Endothelial cell (in vitro differentiated cells): ENCODE measurements at regions not wholly inside any gene's neighbourhood (a gene's known extent, or its start where the extent isn't known, plus 50 kb on each side); places are given as distances from the start of the nearest gene placed in this dataset.

ENCODE experiments used
- DNase-seq: peaks from one replicate; pipeline ENCODE4 v3.0.0; 2021; ENCODE audit warnings: low spot score
- H3K27ac Mint-ChIP-seq: one replicate; pipeline ENCODE4 v1.8.0; 2021; ENCODE audit warnings: mixed read lengths, inconsistent platforms; ENCODE audit not compliant: unreplicated experiment
- H3K27me3 Mint-ChIP-seq: one replicate; pipeline ENCODE4 v1.8.0; 2021; ENCODE audit warnings: mild to moderate bottlenecking, moderate library complexity, mixed read lengths, inconsistent platforms; ENCODE audit not compliant: unreplicated experiment
- H3K36me3 Mint-ChIP-seq: one replicate; pipeline ENCODE4 v1.8.0; 2021; ENCODE audit warnings: mild to moderate bottlenecking, low read depth, mixed read lengths, inconsistent platforms; ENCODE audit not compliant: unreplicated experiment
- H3K4me1 Mint-ChIP-seq: one replicate; pipeline ENCODE4 v1.8.0; 2021; ENCODE audit warnings: mild to moderate bottlenecking, mixed read lengths, inconsistent platforms; ENCODE audit not compliant: unreplicated experiment
- H3K4me3 Mint-ChIP-seq: one replicate; pipeline ENCODE4 v1.8.0; 2021; ENCODE audit warnings: mild to moderate bottlenecking, mixed read lengths, inconsistent platforms; ENCODE audit not compliant: unreplicated experiment
- H3K9me3 Mint-ChIP-seq: one replicate; pipeline ENCODE4 v1.8.0; 2021; ENCODE audit warnings: mixed read lengths, inconsistent platforms; ENCODE audit not compliant: unreplicated experiment
- TF ChIP-seq, protein P1 (sequence below): fragments of 200-600 bp; sonication (generic); IDR thresholded peaks from one replicate; pipeline ENCODE4 v1.5.0; 2021; ENCODE audit warnings: antibody characterized with exemption; ENCODE audit not compliant: unreplicated experiment

DNA sequence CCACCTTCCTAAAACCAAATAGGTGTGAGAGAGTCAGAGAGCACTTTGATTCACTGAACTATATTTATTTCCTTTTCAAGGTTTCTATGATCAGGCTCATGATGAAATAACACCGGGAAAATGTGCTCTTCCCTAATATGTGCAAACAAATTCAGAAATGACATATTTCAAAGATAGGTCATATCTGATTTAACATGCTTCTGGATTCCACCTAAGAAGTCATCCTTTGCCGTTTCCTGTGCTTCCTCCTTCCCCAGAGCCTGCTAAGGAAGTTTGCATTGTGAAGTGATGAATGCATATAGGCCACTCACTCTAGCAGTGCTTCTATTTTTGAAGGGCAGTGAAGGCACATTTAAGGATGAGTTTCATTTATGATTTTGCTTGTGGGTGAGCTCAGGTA, 327.6 kb downstream of the TDRD15 start:
- DNase-seq, result no peak
- TF ChIP-seq, protein P1, sequence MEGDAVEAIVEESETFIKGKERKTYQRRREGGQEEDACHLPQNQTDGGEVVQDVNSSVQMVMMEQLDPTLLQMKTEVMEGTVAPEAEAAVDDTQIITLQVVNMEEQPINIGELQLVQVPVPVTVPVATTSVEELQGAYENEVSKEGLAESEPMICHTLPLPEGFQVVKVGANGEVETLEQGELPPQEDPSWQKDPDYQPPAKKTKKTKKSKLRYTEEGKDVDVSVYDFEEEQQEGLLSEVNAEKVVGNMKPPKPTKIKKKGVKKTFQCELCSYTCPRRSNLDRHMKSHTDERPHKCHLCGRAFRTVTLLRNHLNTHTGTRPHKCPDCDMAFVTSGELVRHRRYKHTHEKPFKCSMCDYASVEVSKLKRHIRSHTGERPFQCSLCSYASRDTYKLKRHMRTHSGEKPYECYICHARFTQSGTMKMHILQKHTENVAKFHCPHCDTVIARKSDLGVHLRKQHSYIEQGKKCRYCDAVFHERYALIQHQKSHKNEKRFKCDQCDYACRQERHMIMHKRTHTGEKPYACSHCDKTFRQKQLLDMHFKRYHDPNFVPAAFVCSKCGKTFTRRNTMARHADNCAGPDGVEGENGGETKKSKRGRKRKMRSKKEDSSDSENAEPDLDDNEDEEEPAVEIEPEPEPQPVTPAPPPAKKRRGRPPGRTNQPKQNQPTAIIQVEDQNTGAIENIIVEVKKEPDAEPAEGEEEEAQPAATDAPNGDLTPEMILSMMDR, result no peak
- H3K9me3 Mint-ChIP-seq, result no peaks in the 10 kb centered on the region
- H3K4me3 Mint-ChIP-seq, result no peak overlapping the region
- no peaks in the 10 kb centered on the region for H3K27me3 Mint-ChIP-seq
- no peaks in the 10 kb centered on the region for H3K36me3 Mint-ChIP-seq
- no peak overlapping the region for H3K27ac Mint-ChIP-seq
- H3K4me1 Mint-ChIP-seq, result peaks cover 22% of the 10 kb centered on the region

DNA sequence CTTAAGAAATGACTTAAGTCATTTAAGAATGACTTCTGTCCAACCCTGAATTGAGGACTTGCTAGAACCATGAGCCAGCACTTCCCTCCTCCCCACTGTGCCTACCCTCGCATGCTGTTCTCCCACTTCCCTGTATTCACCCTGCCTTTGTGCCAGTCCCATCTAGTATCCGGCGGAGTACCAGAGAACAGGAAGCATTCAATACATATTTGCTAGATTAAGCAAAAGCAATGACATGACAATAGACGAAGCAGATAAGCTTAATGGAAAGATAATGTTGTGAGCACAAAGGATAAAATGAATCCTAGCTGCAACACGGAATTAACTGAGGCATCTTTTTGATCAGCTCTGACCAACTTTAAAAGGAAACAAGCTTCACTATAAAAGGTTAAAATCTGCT, 328.5 kb downstream of the TDRD15 start:
- Mint-ChIP-seq H3K9me3 (no peaks in the 10 kb centered on the region), H3K4me3 (no peak overlapping the region), H3K4me1 (peaks cover 22% of the 10 kb centered on the region), H3K27ac (no peak overlapping the region), H3K36me3 (no peaks in the 10 kb centered on the region), H3K27me3 (no peaks in the 10 kb centered on the region)
- TF ChIP-seq, protein P1, result no peak
- DNase-seq, result no peak

DNA sequence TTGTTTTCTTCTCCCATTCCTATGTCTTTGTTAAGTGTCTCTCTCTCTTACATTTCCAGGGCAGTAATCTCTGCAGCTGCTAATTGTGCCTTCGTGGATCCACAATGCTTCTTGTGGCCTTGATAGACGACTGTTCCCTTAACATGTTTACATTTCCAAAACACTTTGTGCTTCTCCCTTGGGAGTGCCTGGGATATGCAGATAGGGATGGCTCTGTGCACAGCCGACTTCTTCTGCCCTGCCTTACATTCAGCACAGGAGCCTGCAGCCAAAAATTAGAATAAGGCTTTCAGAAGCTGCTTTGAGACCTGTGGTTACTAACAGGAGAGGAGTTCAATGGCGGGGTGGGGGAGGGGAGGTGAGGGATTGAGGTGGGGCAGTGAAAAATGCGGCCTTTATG, 328.9 kb downstream of the TDRD15 start:
- no peaks in the 10 kb centered on the region for H3K27me3 Mint-ChIP-seq
- no peak for DNase-seq
- TF ChIP-seq, protein P1, result no peak
- no peak overlapping the region for H3K27ac Mint-ChIP-seq
- H3K9me3 Mint-ChIP-seq, result no peaks in the 10 kb centered on the region
- H3K36me3 Mint-ChIP-seq, result no peaks in the 10 kb centered on the region
- H3K4me3 Mint-ChIP-seq, result no peak overlapping the region
- peaks cover 22% of the 10 kb centered on the region for H3K4me1 Mint-ChIP-seq

DNA sequence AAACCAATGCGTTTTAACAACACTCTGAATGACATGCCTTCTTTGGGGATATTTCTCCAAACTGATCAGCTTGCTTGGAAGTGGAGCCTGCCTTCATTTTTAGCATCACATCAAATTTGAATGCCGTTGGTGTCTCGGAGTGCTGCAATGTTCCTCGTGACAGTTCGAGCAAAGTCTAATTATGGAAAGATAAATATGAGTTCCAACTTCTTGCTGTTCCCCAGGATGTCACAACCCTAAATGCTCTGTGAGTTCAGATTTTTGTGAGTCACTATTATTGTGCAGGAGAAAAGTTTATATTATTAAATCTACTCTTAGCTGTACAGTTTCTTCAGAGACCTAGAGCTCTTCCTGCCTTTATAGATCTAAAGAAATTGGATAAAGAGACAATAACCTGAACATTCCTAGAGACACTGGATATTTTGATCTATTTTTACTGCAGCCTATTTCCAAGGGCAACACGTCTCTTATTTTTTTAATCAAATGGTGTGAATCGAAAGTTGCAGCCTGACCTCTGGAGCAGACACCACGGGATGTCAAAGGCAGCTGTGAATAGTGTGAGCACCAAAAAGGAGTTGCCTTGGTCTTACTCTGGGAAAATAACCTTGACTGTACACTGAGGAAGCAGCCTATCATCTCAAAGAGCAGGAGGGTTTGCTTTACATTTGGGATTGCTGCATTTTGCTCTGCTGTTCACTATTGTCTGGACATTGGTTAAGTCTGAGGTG, 330.1 kb downstream of the TDRD15 start:
- H3K4me3 Mint-ChIP-seq, result no peak overlapping the region
- H3K4me1 Mint-ChIP-seq, result peaks cover 22% of the 10 kb centered on the region
- no peak for DNase-seq
- H3K27ac Mint-ChIP-seq, result no peak overlapping the region
- TF ChIP-seq, protein P1, result no peak
- no peaks in the 10 kb centered on the region for H3K36me3 Mint-ChIP-seq
- H3K9me3 Mint-ChIP-seq, result no peaks in the 10 kb centered on the region
- no peaks in the 10 kb centered on the region for H3K27me3 Mint-ChIP-seq

DNA sequence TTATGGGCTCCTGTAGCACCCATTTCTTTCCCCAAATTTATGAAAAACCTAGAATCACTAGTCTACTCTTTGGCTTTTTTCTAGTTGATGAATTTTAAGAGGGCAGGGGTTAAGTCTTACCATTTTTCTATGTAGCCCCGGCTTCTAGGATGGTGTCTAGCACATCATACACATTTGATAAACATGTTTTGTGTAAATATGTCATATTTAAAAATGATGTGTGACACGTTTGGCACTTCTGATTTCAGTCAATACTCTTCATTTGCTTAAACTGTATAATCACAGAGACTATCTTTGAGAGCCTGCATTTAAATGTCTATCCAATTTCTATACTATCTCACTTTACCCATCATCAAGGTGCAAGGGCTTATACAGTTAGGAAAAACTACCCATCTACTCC, 331.1 kb downstream of the TDRD15 start:
- H3K4me1 Mint-ChIP-seq, result peaks cover 22% of the 10 kb centered on the region
- H3K9me3 Mint-ChIP-seq, result no peaks in the 10 kb centered on the region
- TF ChIP-seq, protein P1, result no peak
- no peak overlapping the region for H3K4me3 Mint-ChIP-seq
- H3K36me3 Mint-ChIP-seq, result no peaks in the 10 kb centered on the region
- no peak overlapping the region for H3K27ac Mint-ChIP-seq
- DNase-seq, result no peak
- H3K27me3 Mint-ChIP-seq, result no peaks in the 10 kb centered on the region
